GM18511 (cell line): ENCODE measurements at regions not wholly inside any gene's neighbourhood (a gene's known extent, or its start where the extent isn't known, plus 50 kb on each side); places are given as distances from the start of the nearest gene placed in this dataset.
A peak's percentile ranks its signal among the peaks of the same experiment; 100 is the strongest.

Source experiments
- ATAC-seq: cut with Tn5 transposase; IDR thresholded peaks from one replicate; pipeline ENCODE4 v1.9.1; 2021; ENCODE audit warnings: mild to moderate bottlenecking, moderate library complexity; ENCODE audit not compliant: unreplicated experiment

GRCh38 chr14:71588028-71588427 lies 344.2 kb upstream of the RGS6 start:
- no peak for ATAC-seq

DNA sequence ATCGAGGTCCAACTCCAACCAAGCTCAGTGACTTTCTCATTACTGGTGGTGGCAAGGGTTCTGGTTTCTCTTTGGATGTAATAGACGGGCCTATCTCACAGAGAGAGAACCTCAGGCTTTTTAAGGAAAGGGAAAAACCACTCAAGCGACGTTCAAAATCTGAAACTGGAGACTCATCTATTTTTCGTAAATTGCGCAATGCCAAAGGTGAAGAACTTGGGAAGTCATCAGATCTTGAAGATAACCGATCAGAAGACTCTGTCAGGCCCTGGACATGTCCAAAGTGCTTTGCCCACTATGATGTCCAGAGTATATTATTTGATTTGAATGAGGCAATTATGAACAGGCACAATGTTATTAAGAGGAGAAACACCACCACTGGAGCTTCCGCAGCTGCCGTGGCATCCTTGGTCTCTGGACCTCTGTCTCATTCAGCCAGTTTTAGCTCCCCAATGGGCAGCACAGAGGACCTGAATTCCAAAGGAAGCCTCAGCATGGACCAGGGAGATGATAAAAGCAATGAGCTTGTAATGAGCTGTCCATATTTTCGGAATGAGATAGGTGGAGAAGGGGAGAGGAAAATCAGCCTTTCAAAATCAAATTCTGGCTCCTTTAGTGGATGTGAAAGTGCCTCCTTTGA lies 343.5 kb upstream of the RGS6 start:
- no peak for ATAC-seq

DNA sequence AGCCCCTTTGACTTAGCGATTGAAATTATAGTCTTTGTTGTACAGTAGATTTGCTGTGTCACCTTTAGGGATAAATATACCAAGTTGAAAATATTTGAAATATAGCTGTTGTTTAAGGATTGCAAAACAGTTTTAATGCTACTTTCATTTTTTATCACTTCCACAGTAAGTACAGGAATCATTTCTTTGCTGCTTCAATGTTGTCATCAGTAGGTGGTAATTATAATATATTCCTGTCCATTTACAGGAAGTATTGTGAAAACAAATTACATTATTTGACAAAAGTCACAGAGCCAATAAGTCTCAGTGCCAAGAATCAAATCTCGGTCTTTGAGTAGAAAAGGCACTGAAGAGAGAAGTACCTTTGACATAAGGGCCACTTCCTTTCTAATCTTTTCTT lies 342.6 kb upstream of the RGS6 start:
- ATAC-seq, result no peak

GRCh38 chr14:71590131-71590530 lies 342.1 kb upstream of the RGS6 start:
- ATAC-seq, result no peak

- ATAC-seq, result no peak
Observed at GRCh38 chr14:71591231-71591630, 341.0 kb upstream of the RGS6 start.

DNA sequence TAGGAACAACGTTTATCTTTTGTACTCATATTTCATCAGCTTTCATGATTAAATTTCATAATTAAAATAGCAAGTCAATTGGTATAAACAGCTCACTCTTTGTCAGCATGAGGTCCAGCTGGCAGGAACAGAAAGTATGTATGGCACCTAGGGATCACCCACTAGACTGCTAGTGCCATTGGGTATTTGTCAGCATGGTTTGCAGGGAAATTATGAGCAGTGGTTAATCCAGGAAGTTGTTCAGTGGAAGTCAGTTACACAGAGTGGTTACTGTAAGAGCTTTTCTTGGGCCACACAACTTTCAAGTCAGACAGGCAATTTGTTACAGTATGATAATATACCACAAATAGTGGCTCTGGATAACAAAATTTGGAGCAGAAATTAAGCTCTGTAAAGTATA lies 340.3 kb upstream of the RGS6 start:
- ATAC-seq, result peak; percentile 52

DNA sequence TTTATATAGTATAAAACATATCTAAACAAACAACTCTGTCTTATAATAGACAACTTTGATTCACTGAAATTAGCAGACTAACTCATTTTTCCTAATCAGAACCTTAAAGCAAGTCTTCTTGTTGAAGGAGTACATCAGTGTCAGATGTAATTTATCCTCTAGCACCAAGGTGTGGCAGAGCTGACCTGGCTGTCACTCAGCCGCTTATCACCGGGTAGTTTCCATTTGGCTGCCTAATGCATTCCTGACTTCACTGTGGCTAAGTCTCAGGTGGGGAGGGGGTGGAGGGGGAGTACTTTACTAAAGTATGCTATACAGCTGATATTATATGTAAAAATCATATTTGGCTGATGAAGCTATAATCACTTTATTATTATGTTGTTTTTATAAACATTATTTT lies 339.9 kb upstream of the RGS6 start:
- no peak for ATAC-seq

GRCh38 chr14:71593966-71594365 lies 338.3 kb upstream of the RGS6 start:
- ATAC-seq, result no peak

DNA sequence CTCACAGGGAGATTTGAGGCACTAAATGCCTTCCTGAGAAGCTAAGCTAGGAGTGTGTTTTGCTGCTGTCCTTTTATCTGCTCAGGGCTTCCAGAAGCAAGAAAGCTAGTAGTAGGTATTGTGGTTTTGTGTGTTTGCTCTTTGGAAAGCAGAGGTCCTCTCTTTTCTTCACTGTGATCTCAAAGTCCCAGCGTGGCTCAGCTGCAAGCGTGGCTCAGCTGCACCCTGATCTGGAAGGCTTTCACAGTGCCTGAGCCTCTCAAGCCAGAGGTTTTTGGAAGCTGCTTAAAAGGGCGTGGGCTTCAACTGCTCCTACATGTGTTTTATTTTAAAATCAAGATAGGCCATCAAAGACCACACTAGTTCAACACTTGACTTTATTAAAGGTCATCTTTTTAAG lies 337.4 kb upstream of the RGS6 start:
- ATAC-seq, result no peak

DNA sequence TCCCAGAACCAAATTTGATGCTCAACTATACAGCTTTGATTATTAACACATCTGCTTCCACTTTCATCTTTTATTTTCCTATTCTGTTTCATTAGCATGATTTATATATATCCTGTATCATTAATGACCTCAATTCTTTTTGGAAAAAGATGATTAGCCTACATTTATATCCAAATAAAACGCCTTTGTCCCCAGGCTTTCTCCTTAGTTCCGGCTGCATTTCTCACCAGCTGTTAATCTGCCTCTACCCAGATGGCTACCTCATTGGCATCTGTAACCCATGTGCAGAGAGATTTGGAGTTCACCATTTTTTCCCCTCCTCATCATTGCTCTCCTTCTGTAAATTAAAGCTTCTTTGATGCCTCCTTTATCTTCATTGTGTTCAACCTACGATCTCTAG lies 336.8 kb upstream of the RGS6 start:
- ATAC-seq, result no peak

DNA sequence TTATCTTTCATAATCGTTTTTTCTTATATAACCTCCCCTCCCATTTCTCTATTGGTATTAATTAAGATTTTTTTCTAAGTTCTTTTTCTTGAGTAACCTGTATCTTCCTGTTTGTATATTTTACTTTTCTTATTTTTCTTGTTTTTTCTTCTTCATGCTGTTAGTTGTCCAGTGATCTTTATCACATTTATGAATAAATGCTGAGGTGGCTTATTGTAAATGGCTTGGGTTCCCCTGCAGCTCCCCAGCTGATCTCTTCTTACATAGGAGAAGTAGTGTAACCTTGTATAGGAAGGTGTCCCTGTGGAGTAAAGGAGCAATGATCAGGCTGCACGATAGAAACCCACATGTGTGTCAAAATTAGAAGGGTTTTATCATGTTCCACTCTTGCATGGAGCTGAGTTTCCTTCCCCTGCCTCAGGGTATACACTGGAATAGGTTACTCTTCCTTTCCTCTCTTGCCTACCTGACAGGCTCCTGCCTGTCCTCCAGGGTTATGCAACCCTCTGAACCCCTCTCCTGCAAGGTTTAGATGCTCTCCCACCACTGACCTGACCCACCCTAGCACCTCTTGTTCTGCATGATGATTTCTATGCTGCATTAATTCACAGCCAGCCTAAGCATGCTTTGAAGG lies 334.8 kb upstream of the RGS6 start:
- no peak for ATAC-seq

- peak; percentile 87 for ATAC-seq
Observed at GRCh38 chr14:71597955-71598660, 334.1 kb upstream of the RGS6 start.

GRCh38 chr14:71600309-71600708 lies 331.9 kb upstream of the RGS6 start:
- no peak for ATAC-seq

- ATAC-seq, result no peak
Observed at GRCh38 chr14:71602524-71602923, 329.7 kb upstream of the RGS6 start.

DNA sequence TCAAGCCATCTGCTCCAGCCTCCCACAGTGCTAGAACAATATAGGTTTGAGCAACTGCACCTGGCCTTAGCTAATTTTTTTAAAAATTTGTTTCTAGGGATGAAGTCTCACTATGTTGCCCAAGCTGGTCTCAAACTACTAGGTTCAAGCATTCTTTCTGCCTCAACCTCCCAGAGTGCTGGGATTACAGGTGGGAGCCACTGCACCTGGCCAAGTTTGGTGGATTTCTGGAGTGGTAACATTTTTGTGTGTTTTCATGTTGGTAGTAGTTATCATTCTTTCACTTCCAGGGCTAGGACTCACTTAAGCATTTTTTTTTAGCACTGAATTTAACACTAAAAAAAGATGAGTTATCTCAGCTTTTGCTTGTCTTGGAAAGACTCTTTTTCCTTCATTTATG lies 328.0 kb upstream of the RGS6 start:
- no peak for ATAC-seq

GRCh38 chr14:71606064-71606463 lies 326.2 kb upstream of the RGS6 start:
- no peak for ATAC-seq

DNA sequence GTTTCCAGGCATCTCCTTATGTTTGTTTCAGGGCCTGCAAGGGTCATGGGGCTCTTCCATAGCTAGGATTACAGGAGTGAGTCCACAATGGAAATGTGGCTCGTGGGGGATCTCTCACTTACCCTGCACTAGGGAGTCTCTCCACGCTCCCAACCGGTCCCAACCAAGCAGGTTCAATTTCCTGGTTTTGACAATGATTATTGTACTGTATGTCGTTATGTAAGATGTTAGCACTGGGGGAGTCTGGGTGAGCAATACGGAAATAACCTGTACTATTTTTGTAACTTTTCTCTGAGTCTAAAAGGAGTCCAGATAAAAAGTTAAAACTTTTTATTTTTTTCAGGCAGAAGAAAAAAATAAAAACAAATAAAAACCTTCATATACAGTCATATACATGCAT lies 325.7 kb upstream of the RGS6 start:
- ATAC-seq, result no peak

GRCh38 chr14:71607056-71607455 lies 325.2 kb upstream of the RGS6 start:
- no peak for ATAC-seq

GRCh38 chr14:71610149-71610548 lies 322.1 kb upstream of the RGS6 start:
- no peak for ATAC-seq

GRCh38 chr14:71610797-71611196 lies 321.4 kb upstream of the RGS6 start:
- no peak for ATAC-seq

GRCh38 chr14:71613168-71613567 lies 319.1 kb upstream of the RGS6 start:
- ATAC-seq, result no peak

DNA sequence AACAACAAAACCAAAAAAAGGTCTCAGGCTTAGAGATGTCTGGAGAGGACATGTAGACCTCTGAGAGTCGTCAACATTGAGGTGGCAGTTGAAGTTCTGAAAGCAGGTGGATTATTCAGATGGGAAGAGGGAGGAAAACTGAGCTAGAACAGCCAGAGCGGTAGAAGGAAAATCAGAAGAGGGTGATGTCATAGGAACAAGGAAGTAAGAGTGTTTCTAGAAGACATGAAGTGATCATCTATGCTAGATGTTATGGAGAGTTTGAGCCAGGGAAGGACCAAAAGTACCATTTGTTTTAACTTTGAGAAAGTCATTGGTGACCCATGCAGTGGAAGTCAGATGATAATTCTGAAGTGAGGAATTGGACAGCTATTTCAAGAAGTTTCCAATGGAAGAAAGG lies 316.2 kb upstream of the RGS6 start:
- ATAC-seq, result no peak
